Activated B cell treated with CpG ODN at 0.5 μM for 24 hours (primary cell): ENCODE measurements at regions not wholly inside any gene's neighbourhood (a gene's known extent, or its start where the extent isn't known, plus 50 kb on each side); places are given as distances from the start of the nearest gene placed in this dataset.
"Not testable (repeated sequence)": the region's sequence is repeated elsewhere in the genome, so short reads cannot be mapped to it uniquely, and the experiment has no call there.

Experiments
- ATAC-seq: fragments of 200-7000 bp; cut with Tn5 transposase; one replicate; pipeline ENCODE4 v1.10.0; 2021; ENCODE audit warnings: low read depth, mild to moderate bottlenecking, moderate library complexity
- CTCF ChIA-PET: fragments of 350-600 bp; sonication (Branson Sonifier 250); formaldehyde crosslinking; loops from one replicate; lab custom pipeline; 2021; ENCODE audit warnings: antibody characterized with exemption; lab: Charles Lee
- POLR2A ChIA-PET: fragments of 350-600 bp; sonication (Branson Sonifier 250); formaldehyde crosslinking; loops from one replicate; lab custom pipeline; 2021; ENCODE audit warnings: antibody characterized with exemption; lab: Charles Lee
- DNase-seq: peaks from one replicate; pipeline ENCODE4 v3.0.0; 2022
- H3K27ac Mint-ChIP-seq: one replicate; pipeline ENCODE4 v1.8.0; 2020; ENCODE audit warnings: mixed read lengths
- H3K27me3 Mint-ChIP-seq: one replicate; pipeline ENCODE4 v1.8.0; 2021; ENCODE audit warnings: mixed read lengths
- H3K36me3 Mint-ChIP-seq: one replicate; pipeline ENCODE4 v1.8.0; 2021; ENCODE audit warnings: low read depth, mixed read lengths
- H3K4me1 Mint-ChIP-seq: one replicate; pipeline ENCODE4 v1.8.0; 2021; ENCODE audit warnings: mixed read lengths
- H3K4me3 Mint-ChIP-seq: one replicate; pipeline ENCODE4 v1.8.0; 2020; ENCODE audit warnings: mild to moderate bottlenecking, mixed read lengths
- H3K9me3 Mint-ChIP-seq: one replicate; pipeline ENCODE4 v1.8.0; 2020; ENCODE audit warnings: mixed read lengths
- intact Hi-C: fragments of 100-400 bp; cut with micrococcal nuclease; formaldehyde crosslinking; loops from one replicate; pipeline ENCODE4 v1.15.1; 2024
- TF ChIP-seq, protein P1 (sequence below): fragments of 200-600 bp; IDR thresholded peaks from one replicate; pipeline ENCODE4 v1.8.0; 2022; ENCODE audit warnings: antibody characterized with exemption, mild to moderate bottlenecking

DNA sequence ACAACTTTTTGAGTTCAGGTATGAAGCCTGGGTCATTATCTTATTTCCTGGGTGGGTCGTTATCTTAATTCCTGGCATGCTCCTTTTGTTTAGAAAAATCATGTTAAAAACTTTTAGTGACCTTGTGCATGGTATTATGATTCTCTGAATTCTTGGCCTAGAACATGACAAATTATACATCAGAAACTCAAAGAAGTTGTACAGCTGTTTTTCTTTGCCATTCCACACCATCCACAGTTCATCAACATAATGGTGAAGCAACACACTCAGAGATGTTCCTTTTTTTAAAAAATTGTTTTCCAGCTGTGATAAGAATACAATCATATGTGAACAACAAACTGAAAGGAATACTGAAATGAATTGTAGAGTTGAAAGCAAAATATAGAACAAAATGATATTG lies 149.2 kb upstream of the SEMA3D start:
- H3K4me3 Mint-ChIP-seq: no peak overlapping the region
- intact Hi-C loops: no loop called here
- no peak overlapping the region for H3K27ac Mint-ChIP-seq
- TF ChIP-seq, protein P1, sequence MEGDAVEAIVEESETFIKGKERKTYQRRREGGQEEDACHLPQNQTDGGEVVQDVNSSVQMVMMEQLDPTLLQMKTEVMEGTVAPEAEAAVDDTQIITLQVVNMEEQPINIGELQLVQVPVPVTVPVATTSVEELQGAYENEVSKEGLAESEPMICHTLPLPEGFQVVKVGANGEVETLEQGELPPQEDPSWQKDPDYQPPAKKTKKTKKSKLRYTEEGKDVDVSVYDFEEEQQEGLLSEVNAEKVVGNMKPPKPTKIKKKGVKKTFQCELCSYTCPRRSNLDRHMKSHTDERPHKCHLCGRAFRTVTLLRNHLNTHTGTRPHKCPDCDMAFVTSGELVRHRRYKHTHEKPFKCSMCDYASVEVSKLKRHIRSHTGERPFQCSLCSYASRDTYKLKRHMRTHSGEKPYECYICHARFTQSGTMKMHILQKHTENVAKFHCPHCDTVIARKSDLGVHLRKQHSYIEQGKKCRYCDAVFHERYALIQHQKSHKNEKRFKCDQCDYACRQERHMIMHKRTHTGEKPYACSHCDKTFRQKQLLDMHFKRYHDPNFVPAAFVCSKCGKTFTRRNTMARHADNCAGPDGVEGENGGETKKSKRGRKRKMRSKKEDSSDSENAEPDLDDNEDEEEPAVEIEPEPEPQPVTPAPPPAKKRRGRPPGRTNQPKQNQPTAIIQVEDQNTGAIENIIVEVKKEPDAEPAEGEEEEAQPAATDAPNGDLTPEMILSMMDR: no peak
- ATAC-seq: no peak
- no peaks in the 10 kb centered on the region for H3K4me1 Mint-ChIP-seq
- POLR2A ChIA-PET: no interaction called here
- CTCF ChIA-PET: no interaction called here
- no peaks in the 10 kb centered on the region for H3K36me3 Mint-ChIP-seq
- H3K9me3 Mint-ChIP-seq: no peaks in the 10 kb centered on the region
- no peaks in the 10 kb centered on the region for H3K27me3 Mint-ChIP-seq
- no peak for DNase-seq

DNA sequence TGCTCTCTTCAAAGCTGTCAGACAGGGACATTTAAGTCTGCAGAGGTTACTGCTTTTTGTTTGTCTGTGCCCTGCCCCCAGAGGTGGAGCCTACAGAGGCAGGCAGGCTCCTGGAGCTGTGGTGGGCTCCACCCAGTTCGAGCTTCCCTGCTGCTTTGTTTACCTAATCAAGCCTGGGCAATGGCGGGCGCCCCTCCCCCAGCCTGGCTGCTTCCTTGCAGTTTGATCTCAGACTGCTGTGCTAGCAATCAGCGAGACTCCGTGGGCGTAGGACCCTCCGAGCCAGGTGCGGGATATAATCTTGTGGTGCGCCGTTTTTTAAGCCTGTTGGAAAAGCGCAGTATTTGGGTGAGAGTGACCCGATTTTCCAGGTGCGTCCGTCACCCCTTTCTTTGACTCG lies 148.3 kb upstream of the SEMA3D start:
- ATAC-seq, CTCF ChIA-PET, H3K36me3 Mint-ChIP-seq, H3K27ac Mint-ChIP-seq, H3K27me3 Mint-ChIP-seq, H3K4me1 Mint-ChIP-seq, DNase-seq, intact Hi-C loops, POLR2A ChIA-PET, H3K9me3 Mint-ChIP-seq, H3K4me3 Mint-ChIP-seq: not testable (repeated sequence)

DNA sequence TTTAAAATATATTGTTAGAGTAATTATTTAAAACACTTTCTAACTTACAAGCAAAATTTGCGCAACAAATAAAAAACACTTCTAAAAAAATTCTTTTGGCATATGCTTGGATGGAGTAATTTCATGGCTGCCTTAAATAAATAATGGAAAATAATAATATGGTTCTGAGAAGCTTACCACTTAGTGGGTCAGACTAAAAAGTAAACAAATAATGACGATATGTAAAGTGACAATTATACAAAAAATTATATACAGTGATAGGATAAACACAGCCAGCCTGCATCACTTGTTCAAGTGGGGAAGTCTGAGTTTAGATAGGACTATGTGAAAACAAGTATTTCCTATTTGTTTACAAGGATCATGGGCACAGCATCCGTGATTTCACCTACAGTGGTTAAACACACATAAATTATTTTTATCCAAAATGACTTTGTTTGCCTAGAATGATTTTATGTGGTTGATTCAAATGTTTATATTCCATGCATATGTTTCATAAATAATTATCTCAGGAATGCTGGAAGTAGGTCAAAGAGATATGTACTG lies 141.7 kb upstream of the SEMA3D start:
- ChIA-PET CTCF (no interaction called here), POLR2A (no interaction called here)
- no peak for DNase-seq
- no peaks in the 10 kb centered on the region for H3K27me3 Mint-ChIP-seq
- H3K9me3 Mint-ChIP-seq: no peaks in the 10 kb centered on the region
- TF ChIP-seq, protein P1: no peak
- H3K36me3 Mint-ChIP-seq: no peaks in the 10 kb centered on the region
- ATAC-seq: no peak
- no peak overlapping the region for H3K4me3 Mint-ChIP-seq
- H3K4me1 Mint-ChIP-seq: no peaks in the 10 kb centered on the region
- intact Hi-C loops: loop anchor here (10.0 kb wide), 1 partner anchor 144 kb away; the partner anchor contains the start of gene SEMA3D
- H3K27ac Mint-ChIP-seq: no peak overlapping the region

- Mint-ChIP-seq H3K9me3 (peaks cover 2% of the 10 kb centered on the region), H3K4me1 (no peaks in the 10 kb centered on the region), H3K27ac (no peak overlapping the region), H3K27me3 (no peaks in the 10 kb centered on the region), H3K36me3 (no peaks in the 10 kb centered on the region), H3K4me3 (no peak overlapping the region)
- intact Hi-C loops: loop anchor here (10.0 kb wide), 1 partner anchor 139 kb away; the partner anchor contains the start of gene SEMA3D
- ChIA-PET POLR2A (no interaction called here), CTCF (interaction anchor here (0.7 kb wide), 1 partner anchor 165 kb away, joined by 3 read pairs; no protein-coding TSS in a partner anchor)
- TF ChIP-seq, protein P1: no peak
- DNase-seq: no peak
- no peak for ATAC-seq
Measured at GRCh38 chr7:85324145-85324799, 137.4 kb upstream of the SEMA3D start.

DNA sequence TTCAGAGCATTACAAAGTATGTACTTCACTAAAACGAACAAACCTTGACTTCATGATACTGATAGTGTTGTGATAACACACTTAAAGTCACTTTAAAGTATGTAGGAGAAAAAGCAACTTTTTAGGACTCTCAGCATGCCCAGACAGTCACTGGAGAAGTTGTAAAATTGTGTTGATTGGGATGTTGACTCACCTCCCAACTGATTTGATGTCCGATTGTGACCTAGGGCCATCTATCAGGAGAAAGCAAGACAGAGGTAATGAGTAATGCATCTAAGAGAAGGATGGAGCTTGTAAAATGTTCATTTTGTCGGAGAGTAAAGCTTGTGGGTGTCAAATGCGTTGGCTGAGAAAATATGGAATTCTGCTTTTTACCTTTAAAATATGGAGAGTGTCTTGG lies 135.4 kb upstream of the SEMA3D start:
- no peaks in the 10 kb centered on the region for H3K27me3 Mint-ChIP-seq
- CTCF ChIA-PET: no interaction called here

More for the DNA sequence above, 135.4 kb upstream of the SEMA3D start:
- H3K36me3 Mint-ChIP-seq: no peaks in the 10 kb centered on the region
- H3K4me1 Mint-ChIP-seq: no peaks in the 10 kb centered on the region
- POLR2A ChIA-PET: no interaction called here
- intact Hi-C loops: loop anchor here (10.0 kb wide), 1 partner anchor 137 kb away; the partner anchor contains the start of gene SEMA3D
- TF ChIP-seq, protein P1: no peak
- ATAC-seq: no peak
- no peak for DNase-seq
- no peak overlapping the region for H3K4me3 Mint-ChIP-seq
- H3K27ac Mint-ChIP-seq: no peak overlapping the region
- peaks cover 2% of the 10 kb centered on the region for H3K9me3 Mint-ChIP-seq
